ENCODE measurements at regions not wholly inside any gene's neighbourhood (a gene's known extent, or its start where the extent isn't known, plus 50 kb on each side); places are given as distances from the start of the nearest gene placed in this dataset.

GRCh38 chr9:73741316-73741715, 589.7 kb downstream of the ANXA1 start:
- CTCF ChIA-PET = interaction anchor here (0.8 kb wide), 1 partner anchor 9 kb away, joined by 3 read pairs; no protein-coding TSS in a partner anchor
- no peak overlapping the region for H3K4me3 ChIP-seq (ENCODE audit: low read depth in 2 of 2, low read length in 1 of 2)
- 10% methylated on average over 1 of the region's 1 CpG for WGBS (ENCODE audit: low lambda C conversion rate)
- H3K4me2 ChIP-seq = no peak overlapping the region
- no peaks in the 10 kb centered on the region for H3K27me3 ChIP-seq (ENCODE audit: insufficient read depth)
- POLR2A ChIA-PET = no interaction called here
- no peaks in the 10 kb centered on the region for H3K9me2 ChIP-seq
- H3F3A ChIP-seq (replicated peaks; ENCODE audit: insufficient read depth) = no peaks in the 10 kb centered on the region
- no peak overlapping the region for H3K9ac ChIP-seq
- H3K36me3 ChIP-seq (replicated peaks in 1 of 2; ENCODE audit: control insufficient read depth in 1 of 2, insufficient read depth in 2 of 2, low read length in 1 of 2) = no peaks in the 10 kb centered on the region
- DNase-seq = peak; percentile 32
- no peaks in the 10 kb centered on the region for H3K9me3 ChIP-seq
- peaks cover 0 to 3% of the 10 kb centered on the region in 2 experiments; a peak in 2 of 4 replicates for H3K4me1 ChIP-seq (ENCODE audit: control insufficient read depth in 1 of 2, insufficient read depth in 2 of 2, low read depth in 1 of 2, low read length in 1 of 2)
- peak overlapping the region in 1 of 2 experiments; percentile 92; a peak in 2 of 4 replicates for H3K27ac ChIP-seq (ENCODE audit: low read depth in 2 of 2, low read length in 1 of 2)
- H2AFZ ChIP-seq (ENCODE audit: low read depth) = no peak overlapping the region
- no peaks in the 10 kb centered on the region for H4K20me1 ChIP-seq (ENCODE audit: insufficient read depth)
- no peaks in the 10 kb centered on the region for H3K79me2 ChIP-seq (ENCODE audit: insufficient read depth)
- TF ChIP-seq MAX (IDR thresholded peaks at IDR 0.05; ENCODE audit: low read depth) (no peak), FOXJ3 (CRISPR knock-in tag; IDR thresholded peaks at IDR 0.05) (peak; percentile 64), REST (IDR thresholded peaks at IDR 0.05; ENCODE audit: low read depth, low read length) (no peak), ZBTB33 (IDR thresholded peaks at IDR 0.05; ENCODE audit: borderline replicate concordance, low read depth) (no peak), RFX5 (IDR thresholded peaks at IDR 0.05; ENCODE audit: low read length) (no peak), RAD21 (IDR thresholded peaks at IDR 0.05; ENCODE audit: low read length) (no peak; the same call in 1 of the 2 replicates), EP300 (IDR thresholded peaks at IDR 0.05; ENCODE audit: borderline replicate concordance in 1 of 2, low read depth in 1 of 2, low read length in 1 of 2) (peak in 1 of 2 experiments; percentile 97; a peak in 2 of 4 replicates), USF2 (IDR thresholded peaks at IDR 0.05; ENCODE audit: borderline replicate concordance, low read depth, low read length) (no peak), USF1 (IDR thresholded peaks at IDR 0.05; ENCODE audit: borderline replicate concordance, low read depth) (no peak), ELF1 (IDR thresholded peaks at IDR 0.05) (no peak), GABPA (IDR thresholded peaks at IDR 0.05; ENCODE audit: low read depth) (no peak), JUND (IDR thresholded peaks at IDR 0.05) (no peak), FOXM1 (IDR thresholded peaks at IDR 0.05; ENCODE audit: low read depth) (no peak), EZH2phosphoT487 (IDR thresholded peaks at IDR 0.05; ENCODE audit: borderline replicate concordance, low read depth) (no peak), MXI1 (IDR thresholded peaks at IDR 0.05; ENCODE audit: low read depth, low read length) (peak; percentile 47; the same call in 1 of the 2 replicates), FOSL2 (IDR thresholded peaks at IDR 0.05; ENCODE audit: borderline replicate concordance, low read depth) (no peak), GATA2 (CRISPR knock-in tag; IDR thresholded peaks at IDR 0.05) (peak; percentile 68), NRF1 (IDR thresholded peaks at IDR 0.05; ENCODE audit: low read depth, low read length) (no peak), NFIC (IDR thresholded peaks at IDR 0.05; ENCODE audit: borderline replicate concordance) (no peak), RCOR1 (IDR thresholded peaks at IDR 0.05; ENCODE audit: low read length) (peak; percentile 79), TCF12 (IDR thresholded peaks at IDR 0.05) (peak; percentile 43; the same call in 1 of the 2 replicates), RXRA (IDR thresholded peaks at IDR 0.05; ENCODE audit: borderline replicate concordance, low read depth) (no peak), SMC3 (IDR thresholded peaks at IDR 0.05; ENCODE audit: low read depth, low read length) (no peak), POLR2AphosphoS5 (IDR thresholded peaks at IDR 0.05; ENCODE audit: low read depth, low read length) (no peak), IRF3 (IDR thresholded peaks at IDR 0.05; ENCODE audit: low read depth, low read length) (no peak), TEAD4 (IDR thresholded peaks at IDR 0.05; ENCODE audit: borderline replicate concordance, insufficient read depth) (no peak), TAF1 (IDR thresholded peaks at IDR 0.05; ENCODE audit: borderline replicate concordance, low read depth, low read length) (no peak)

Measured in SK-N-SH (cell line).